H9 (cell line): ENCODE measurements at regions not wholly inside any gene's neighbourhood (a gene's known extent, or its start where the extent isn't known, plus 50 kb on each side); places are given as distances from the start of the nearest gene placed in this dataset.

ENCODE experiments used
- DNase-seq: peaks from one replicate; pipeline ENCODE4 v3.0.0-alpha.2; 2017
- H2AFZ ChIP-seq: one replicate; pipeline ENCODE4 v1.6.1; 2013; ENCODE audit warnings: mild to moderate bottlenecking, low read length, control low read depth, moderate library complexity
- H2AK5ac ChIP-seq: 2 replicates; pipeline ENCODE4 v1.6.1; 2013; ENCODE audit warnings: low read length, control low read depth, mixed read lengths; ENCODE audit not compliant: insufficient read length
- H2BK120ac ChIP-seq: one replicate; pipeline ENCODE4 v1.6.1; 2013; ENCODE audit warnings: low read depth, mild to moderate bottlenecking, low read length, control low read depth, inconsistent platforms; ENCODE audit not compliant: poor library complexity, severe bottlenecking
- H2BK12ac ChIP-seq: 2 replicates; pipeline ENCODE4 v1.6.1; 2013; ENCODE audit warnings: low read length, control low read depth, mixed read lengths, low read depth; ENCODE audit not compliant: insufficient read length
- H2BK15ac ChIP-seq: 2 replicates; pipeline ENCODE4 v1.6.1; 2013; ENCODE audit warnings: low read depth, low read length, control low read depth
- H2BK20ac ChIP-seq: one replicate; pipeline ENCODE4 v1.6.1; 2013; ENCODE audit warnings: low read depth, mild to moderate bottlenecking, low read length, control low read depth, inconsistent platforms; ENCODE audit not compliant: poor library complexity, severe bottlenecking
- H2BK5ac ChIP-seq: 2 replicates; pipeline ENCODE4 v1.6.1; 2013; ENCODE audit warnings: low read length, control low read depth, mixed read lengths; ENCODE audit not compliant: insufficient read length
- H3K14ac ChIP-seq: 2 replicates; pipeline ENCODE4 v1.6.1; 2013; ENCODE audit warnings: low read length, control low read depth; ENCODE audit not compliant: insufficient read depth
- H3K18ac ChIP-seq: 2 replicates; pipeline ENCODE4 v1.6.1; 2013; ENCODE audit warnings: low read depth, mild to moderate bottlenecking, mixed read lengths, low read length, control low read depth; ENCODE audit not compliant: insufficient read length
- H3K23ac ChIP-seq: 2 replicates; pipeline ENCODE4 v1.6.1; 2013; ENCODE audit warnings: low read length, control low read depth, mixed read lengths, low read depth; ENCODE audit not compliant: insufficient read length
- H3K23me2 ChIP-seq: 2 replicates; pipeline ENCODE4 v1.6.1; 2013; ENCODE audit warnings: low read depth, mild to moderate bottlenecking, mixed read lengths, low read length, control low read depth; ENCODE audit not compliant: insufficient read length, poor library complexity, severe bottlenecking
- H3K27ac ChIP-seq: 2 replicates; pipeline ENCODE4 v1.5.1; 2013; ENCODE audit warnings: low read length, control low read depth, mixed read lengths, low read depth; ENCODE audit not compliant: insufficient read length
- H3K27me3 ChIP-seq: 2 replicates; pipeline ENCODE4 v1.6.1; 2013; ENCODE audit warnings: low read length, control low read depth, inconsistent platforms; ENCODE audit not compliant: insufficient read depth
- H3K4ac ChIP-seq: 2 replicates; pipeline ENCODE4 v1.6.1; 2013; ENCODE audit warnings: low read depth, mild to moderate bottlenecking, control low read depth, inconsistent platforms, low read length, moderate library complexity
- H3K4me1 ChIP-seq: 2 replicates; pipeline ENCODE4 v1.6.1; 2013; ENCODE audit warnings: low read length, control low read depth, inconsistent platforms; ENCODE audit not compliant: insufficient read depth
- H3K4me2 ChIP-seq: 2 replicates; pipeline ENCODE4 v1.6.1; 2013; ENCODE audit warnings: low read length, control low read depth, mixed read lengths; ENCODE audit not compliant: insufficient read length, insufficient read depth
- H3K56ac ChIP-seq: 2 replicates; pipeline ENCODE4 v1.6.1; 2013; ENCODE audit warnings: low read depth, mild to moderate bottlenecking, mixed read lengths, low read length, control low read depth; ENCODE audit not compliant: insufficient read length
- H3K79me1 ChIP-seq: 2 replicates; pipeline ENCODE4 v1.6.1; 2013; ENCODE audit warnings: low read depth, mild to moderate bottlenecking, moderate library complexity, low read length, control low read depth, inconsistent platforms; ENCODE audit not compliant: insufficient read depth, poor library complexity, severe bottlenecking
- H3K79me2 ChIP-seq: 2 replicates; pipeline ENCODE4 v1.6.1; 2013; ENCODE audit warnings: low read length, control low read depth, inconsistent platforms; ENCODE audit not compliant: insufficient read depth
- H3K9ac ChIP-seq: 2 replicates; pipeline ENCODE4 v1.6.1; 2013; ENCODE audit warnings: low read length, control low read depth, mixed read lengths; ENCODE audit not compliant: insufficient read length; ENCODE audit errors: extremely low read depth
- H3K9me3 ChIP-seq: one replicate; pipeline ENCODE4 v1.6.1; 2013; ENCODE audit warnings: low read depth, low read length, inconsistent platforms; ENCODE audit not compliant: control insufficient read depth
- H3T11ph ChIP-seq: one replicate; pipeline ENCODE4 v1.6.1; 2013; ENCODE audit warnings: mild to moderate bottlenecking, low read length, control low read depth, inconsistent platforms
- H4K20me1 ChIP-seq: one replicate; pipeline ENCODE4 v1.6.1; 2013; ENCODE audit not compliant: control insufficient read depth, insufficient read length, insufficient read depth
- H4K5ac ChIP-seq: 2 replicates; pipeline ENCODE4 v1.6.1; 2013; ENCODE audit warnings: low read depth, mild to moderate bottlenecking, mixed read lengths, low read length, control low read depth; ENCODE audit not compliant: insufficient read length
- H4K8ac ChIP-seq: replicated peaks from 2 replicates; pipeline ENCODE4 v1.6.1; 2013; ENCODE audit warnings: low read length, control low read depth, mixed read lengths, low read depth; ENCODE audit not compliant: insufficient read length
- H4K91ac ChIP-seq: 2 replicates; pipeline ENCODE4 v1.6.1; 2013; ENCODE audit warnings: low read depth, mild to moderate bottlenecking, moderate library complexity, mixed read lengths, low read length, control low read depth; ENCODE audit not compliant: insufficient read length
- H3K27ac Mint-ChIP-seq, 3 experiments: 2 replicates in 2 of 3; 3 replicates in 1 of 3; pipeline ENCODE4 v1.8.0; 2020 to 2021; ENCODE audit warnings: mixed read lengths in 3 of 3, mild to moderate bottlenecking in 1 of 3, moderate library complexity in 1 of 3
- H3K27me3 Mint-ChIP-seq: 2 replicates; pipeline ENCODE4 v1.8.0; 2021; ENCODE audit warnings: low read depth, mild to moderate bottlenecking, moderate library complexity, mixed read lengths
- H3K36me3 Mint-ChIP-seq, 3 experiments: 2 replicates in 2 of 3; 3 replicates in 1 of 3; pipeline ENCODE4 v1.8.0; 2020 to 2021; ENCODE audit warnings: low read depth in 3 of 3, mixed read lengths in 3 of 3; ENCODE audit not compliant: insufficient read depth in 1 of 3
- H3K4me1 Mint-ChIP-seq, 2 experiments: 2 replicates each; pipeline ENCODE4 v1.8.0; 2020; ENCODE audit warnings: mixed read lengths in 2 of 2
- H3K4me3 Mint-ChIP-seq, 2 experiments: 2 replicates in 1 of 2; 3 replicates in 1 of 2; pipeline ENCODE4 v1.8.0; 2020 to 2021; ENCODE audit warnings: mild to moderate bottlenecking in 2 of 2, mixed read lengths in 2 of 2, moderate library complexity in 1 of 2
- H3K9me3 Mint-ChIP-seq, 2 experiments: 2 replicates in 1 of 2; 3 replicates in 1 of 2; pipeline ENCODE4 v1.8.0; 2020; ENCODE audit warnings: mild to moderate bottlenecking in 2 of 2, mixed read lengths in 2 of 2, moderate library complexity in 1 of 2
- WGBS: extraction: QIAGEN DNeasy Blood & Tissue Kit; methylation state at CpG from one replicate; pipeline ENCODE4 v1.1.7; 2013; ENCODE audit warnings: missing lambda C conversion rate, low lambda C conversion rate, mixed read lengths; ENCODE audit not compliant: insufficient read length; ENCODE audit errors: extremely low coverage; 5-methylcytosine and 5-hydroxymethylcytosine counted together
- TF ChIP-seq, protein P1 (sequence below): fragments of 200-600 bp; sonication (generic); conservative IDR thresholded peaks from 3 replicates; pipeline ENCODE4 v1.8.0; 2021; ENCODE audit warnings: antibody characterized with exemption, mild to moderate bottlenecking

DNA sequence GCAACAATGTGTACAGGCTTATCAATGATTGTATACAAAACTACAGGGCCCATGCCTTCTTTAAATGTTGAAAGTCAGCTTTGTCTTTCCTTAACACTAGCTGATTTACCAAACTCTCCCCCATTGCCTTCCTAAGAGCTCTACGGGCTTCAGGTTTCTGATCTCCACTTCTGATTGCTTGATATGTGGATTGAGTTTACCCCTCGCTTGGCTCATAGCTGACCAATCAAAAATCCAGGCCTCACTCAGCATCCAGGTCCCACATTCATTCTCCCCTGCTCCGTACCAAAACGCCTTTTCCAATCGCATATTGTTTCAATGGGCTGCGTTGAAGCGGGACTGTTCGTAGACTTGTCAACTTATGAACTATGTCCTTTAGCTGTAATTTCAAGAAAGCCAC lies 195.1 kb upstream of the TOX3 start:
- Mint-ChIP-seq H3K9me3 (peaks cover 0 to 15% of the 10 kb centered on the region in 2 experiments; a peak in 3 of 5 replicates), H3K4me3 (no peak overlapping the region), H3K36me3 (peaks cover 0 to 14% (median 3%) of the 10 kb centered on the region in 3 experiments; a peak in 2 of 7 replicates), H3K4me1 (peaks cover 13 to 23% of the 10 kb centered on the region in 2 experiments), H3K27ac (peak overlapping the region; percentile 22 to 88 (median 65); a peak in 5 of 7 replicates), H3K27me3 (no peaks in the 10 kb centered on the region)
- Histone ChIP-seq H2BK120ac (no peak overlapping the region), H2BK15ac (no peak overlapping the region), H3K27ac (no peak overlapping the region), H3K23ac (no peak overlapping the region), H3K79me2 (no peaks in the 10 kb centered on the region), H3T11ph (no peak overlapping the region), H3K79me1 (no peaks in the 10 kb centered on the region), H3K4ac (no peak overlapping the region), H2AK5ac (no peak overlapping the region), H2BK20ac (no peak overlapping the region), H4K8ac (no peak overlapping the region), H2BK12ac (no peak overlapping the region), H4K20me1 (no peaks in the 10 kb centered on the region), H3K18ac (no peak overlapping the region), H2BK5ac (no peak overlapping the region), H3K4me1 (peaks cover 3% of the 10 kb centered on the region; the same call in 1 of the 2 replicates), H2AFZ (peak overlapping the region; percentile 70), H3K14ac (no peak overlapping the region), H3K4me2 (no peak overlapping the region), H3K9ac (no peak overlapping the region), H4K5ac (no peak overlapping the region), H3K9me3 (no peaks in the 10 kb centered on the region), H4K91ac (no peak overlapping the region), H3K23me2 (no peaks in the 10 kb centered on the region), H3K56ac (no peak overlapping the region), H3K27me3 (no peaks in the 10 kb centered on the region)
- DNase-seq: no peak
- WGBS: no CpG with 5 or more reads among the region's 8 CpGs
- TF ChIP-seq, protein P1, sequence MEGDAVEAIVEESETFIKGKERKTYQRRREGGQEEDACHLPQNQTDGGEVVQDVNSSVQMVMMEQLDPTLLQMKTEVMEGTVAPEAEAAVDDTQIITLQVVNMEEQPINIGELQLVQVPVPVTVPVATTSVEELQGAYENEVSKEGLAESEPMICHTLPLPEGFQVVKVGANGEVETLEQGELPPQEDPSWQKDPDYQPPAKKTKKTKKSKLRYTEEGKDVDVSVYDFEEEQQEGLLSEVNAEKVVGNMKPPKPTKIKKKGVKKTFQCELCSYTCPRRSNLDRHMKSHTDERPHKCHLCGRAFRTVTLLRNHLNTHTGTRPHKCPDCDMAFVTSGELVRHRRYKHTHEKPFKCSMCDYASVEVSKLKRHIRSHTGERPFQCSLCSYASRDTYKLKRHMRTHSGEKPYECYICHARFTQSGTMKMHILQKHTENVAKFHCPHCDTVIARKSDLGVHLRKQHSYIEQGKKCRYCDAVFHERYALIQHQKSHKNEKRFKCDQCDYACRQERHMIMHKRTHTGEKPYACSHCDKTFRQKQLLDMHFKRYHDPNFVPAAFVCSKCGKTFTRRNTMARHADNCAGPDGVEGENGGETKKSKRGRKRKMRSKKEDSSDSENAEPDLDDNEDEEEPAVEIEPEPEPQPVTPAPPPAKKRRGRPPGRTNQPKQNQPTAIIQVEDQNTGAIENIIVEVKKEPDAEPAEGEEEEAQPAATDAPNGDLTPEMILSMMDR: no peak
